ENCODE measurements at regions not wholly inside any gene's neighbourhood (a gene's known extent, or its start where the extent isn't known, plus 50 kb on each side); places are given as distances from the start of the nearest gene placed in this dataset.

GRCh38 chrX:39996536-39996935, 101.2 kb downstream of the BCOR start:
- TF ChIP-seq, protein P1, sequence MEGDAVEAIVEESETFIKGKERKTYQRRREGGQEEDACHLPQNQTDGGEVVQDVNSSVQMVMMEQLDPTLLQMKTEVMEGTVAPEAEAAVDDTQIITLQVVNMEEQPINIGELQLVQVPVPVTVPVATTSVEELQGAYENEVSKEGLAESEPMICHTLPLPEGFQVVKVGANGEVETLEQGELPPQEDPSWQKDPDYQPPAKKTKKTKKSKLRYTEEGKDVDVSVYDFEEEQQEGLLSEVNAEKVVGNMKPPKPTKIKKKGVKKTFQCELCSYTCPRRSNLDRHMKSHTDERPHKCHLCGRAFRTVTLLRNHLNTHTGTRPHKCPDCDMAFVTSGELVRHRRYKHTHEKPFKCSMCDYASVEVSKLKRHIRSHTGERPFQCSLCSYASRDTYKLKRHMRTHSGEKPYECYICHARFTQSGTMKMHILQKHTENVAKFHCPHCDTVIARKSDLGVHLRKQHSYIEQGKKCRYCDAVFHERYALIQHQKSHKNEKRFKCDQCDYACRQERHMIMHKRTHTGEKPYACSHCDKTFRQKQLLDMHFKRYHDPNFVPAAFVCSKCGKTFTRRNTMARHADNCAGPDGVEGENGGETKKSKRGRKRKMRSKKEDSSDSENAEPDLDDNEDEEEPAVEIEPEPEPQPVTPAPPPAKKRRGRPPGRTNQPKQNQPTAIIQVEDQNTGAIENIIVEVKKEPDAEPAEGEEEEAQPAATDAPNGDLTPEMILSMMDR (IDR thresholded peaks at IDR 0.05; ENCODE audit: low read depth, low read length, poor library complexity, severe bottlenecking), result no peak
- TF ChIP-seq EZH2phosphoT487 (IDR thresholded peaks at IDR 0.05; ENCODE audit: borderline replicate concordance, low read length), result no peak

All from DOHH2 (cell line).